ENCODE measurements at regions not wholly inside any gene's neighbourhood (a gene's known extent, or its start where the extent isn't known, plus 50 kb on each side); places are given as distances from the start of the nearest gene placed in this dataset.
"Not testable (repeated sequence)": the region's sequence is repeated elsewhere in the genome, so short reads cannot be mapped to it uniquely, and the experiment has no call there.

GRCh38 chr3:166519443-166519842, 682.2 kb upstream of the BCHE start:
- in situ Hi-C loops (cut with MboI; ENCODE audit: low sequenced_read_pairs in 4 of 4) (no loop called here), intact Hi-C loops (cut with DNase I; ENCODE audit: low total_unique reads) (no loop called here)
- Histone ChIP-seq H3K27ac (no peak overlapping the region), H3K27me3 (no peaks in the 10 kb centered on the region), H3K36me3 (no peaks in the 10 kb centered on the region), H3K4me3 (no peak overlapping the region), H3K9me3 (no peaks in the 10 kb centered on the region), H3K4me1 (no peaks in the 10 kb centered on the region)
- DNase-seq (no peak), ATAC-seq (no peak)
- TF ChIP-seq POLR2A (IDR thresholded peaks at IDR 0.05), result no peak
- TF ChIP-seq, protein P1, sequence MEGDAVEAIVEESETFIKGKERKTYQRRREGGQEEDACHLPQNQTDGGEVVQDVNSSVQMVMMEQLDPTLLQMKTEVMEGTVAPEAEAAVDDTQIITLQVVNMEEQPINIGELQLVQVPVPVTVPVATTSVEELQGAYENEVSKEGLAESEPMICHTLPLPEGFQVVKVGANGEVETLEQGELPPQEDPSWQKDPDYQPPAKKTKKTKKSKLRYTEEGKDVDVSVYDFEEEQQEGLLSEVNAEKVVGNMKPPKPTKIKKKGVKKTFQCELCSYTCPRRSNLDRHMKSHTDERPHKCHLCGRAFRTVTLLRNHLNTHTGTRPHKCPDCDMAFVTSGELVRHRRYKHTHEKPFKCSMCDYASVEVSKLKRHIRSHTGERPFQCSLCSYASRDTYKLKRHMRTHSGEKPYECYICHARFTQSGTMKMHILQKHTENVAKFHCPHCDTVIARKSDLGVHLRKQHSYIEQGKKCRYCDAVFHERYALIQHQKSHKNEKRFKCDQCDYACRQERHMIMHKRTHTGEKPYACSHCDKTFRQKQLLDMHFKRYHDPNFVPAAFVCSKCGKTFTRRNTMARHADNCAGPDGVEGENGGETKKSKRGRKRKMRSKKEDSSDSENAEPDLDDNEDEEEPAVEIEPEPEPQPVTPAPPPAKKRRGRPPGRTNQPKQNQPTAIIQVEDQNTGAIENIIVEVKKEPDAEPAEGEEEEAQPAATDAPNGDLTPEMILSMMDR (IDR thresholded peaks at IDR 0.05 in 4 of 5, conservative IDR thresholded peaks at IDR 0.05 in 1 of 5), result no peak

DNA sequence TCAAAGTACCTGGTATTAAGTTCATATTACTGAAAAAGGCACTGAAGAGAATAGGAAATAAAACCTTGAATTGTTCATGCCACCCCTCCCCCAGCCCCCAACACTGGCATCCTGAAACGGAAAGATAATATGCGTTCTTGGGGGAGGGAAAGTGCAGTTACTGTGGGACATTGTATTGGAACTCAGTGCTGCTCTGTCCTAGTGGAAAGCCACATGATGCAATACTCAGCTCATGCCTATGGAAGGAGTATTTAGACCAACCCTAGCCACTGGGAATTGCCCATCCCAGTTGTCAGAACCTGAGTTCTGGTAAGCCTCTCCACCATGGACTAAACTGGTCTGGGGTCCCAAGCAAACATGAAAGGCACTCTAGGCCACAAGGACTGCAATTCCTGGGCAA, 680.8 kb upstream of the BCHE start:
- ATAC-seq, result no peak
- H3K27me3 ChIP-seq, result no peaks in the 10 kb centered on the region
- intact Hi-C loops (cut with DNase I; ENCODE audit: low total_unique reads), result no loop called here
- H3K9me3 ChIP-seq, result no peaks in the 10 kb centered on the region
- DNase-seq, result no peak
- no peak overlapping the region for H3K27ac ChIP-seq
- H3K36me3 ChIP-seq, result no peaks in the 10 kb centered on the region
- TF ChIP-seq POLR2A (IDR thresholded peaks at IDR 0.05), result no peak
- TF ChIP-seq, protein P1 (IDR thresholded peaks at IDR 0.05 in 4 of 5, conservative IDR thresholded peaks at IDR 0.05 in 1 of 5), result no peak
- H3K4me3 ChIP-seq, result no peak overlapping the region
- in situ Hi-C loops (cut with MboI; ENCODE audit: low sequenced_read_pairs in 4 of 4), result no loop called here
- H3K4me1 ChIP-seq, result no peaks in the 10 kb centered on the region

GRCh38 chr3:166510382-166510781, 673.2 kb upstream of the BCHE start:
- no peak overlapping the region for H3K27ac ChIP-seq
- no peaks in the 10 kb centered on the region for H3K4me1 ChIP-seq
- TF ChIP-seq, protein P1 (IDR thresholded peaks at IDR 0.05 in 4 of 5, conservative IDR thresholded peaks at IDR 0.05 in 1 of 5), result no peak
- TF ChIP-seq POLR2A (IDR thresholded peaks at IDR 0.05), result no peak
- intact Hi-C loops (cut with DNase I; ENCODE audit: low total_unique reads), result no loop called here
- no peak for ATAC-seq
- in situ Hi-C loops (cut with MboI; ENCODE audit: low sequenced_read_pairs in 4 of 4), result no loop called here
- H3K27me3 ChIP-seq, result no peaks in the 10 kb centered on the region
- no peak for DNase-seq
- H3K36me3 ChIP-seq, result no peaks in the 10 kb centered on the region
- no peaks in the 10 kb centered on the region for H3K9me3 ChIP-seq
- H3K4me3 ChIP-seq, result no peak overlapping the region

GRCh38 chr3:166500420-166500819, 663.2 kb upstream of the BCHE start:
- H3K27me3 ChIP-seq; DNase-seq; H3K4me1 ChIP-seq; H3K9me3 ChIP-seq; ATAC-seq; H3K27ac ChIP-seq; H3K36me3 ChIP-seq; in situ Hi-C loops (cut with MboI; ENCODE audit: low sequenced_read_pairs in 4 of 4); H3K4me3 ChIP-seq; intact Hi-C loops (cut with DNase I; ENCODE audit: low total_unique reads): not testable (repeated sequence)

DNA sequence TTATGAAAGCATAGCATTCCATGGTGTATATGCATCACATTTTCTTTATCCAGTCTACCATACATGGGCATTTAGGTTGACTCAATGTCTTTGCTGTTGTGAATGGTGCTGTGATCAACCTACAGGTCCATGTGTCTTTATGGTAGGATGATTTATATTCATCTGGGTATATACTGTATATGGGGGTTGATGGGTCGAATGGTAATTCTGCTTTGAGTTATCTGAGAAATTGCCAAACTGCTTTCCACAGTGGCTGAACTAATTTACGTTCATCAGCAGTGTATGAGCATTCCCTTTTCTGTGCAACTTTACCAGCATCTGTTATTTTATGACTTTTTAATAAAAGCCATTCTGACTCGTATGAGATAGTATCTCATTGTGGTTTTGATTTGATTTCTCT, 662.4 kb upstream of the BCHE start:
- TF ChIP-seq, protein P1 (IDR thresholded peaks at IDR 0.05 in 4 of 5, conservative IDR thresholded peaks at IDR 0.05 in 1 of 5), result no peak
- no peak for TF ChIP-seq POLR2A (IDR thresholded peaks at IDR 0.05)
- intact Hi-C loops (cut with DNase I; ENCODE audit: low total_unique reads) (no loop called here), in situ Hi-C loops (cut with MboI; ENCODE audit: low sequenced_read_pairs in 4 of 4) (no loop called here)
- DNase-seq (no peak), ATAC-seq (no peak)
- H3K27me3 ChIP-seq, result no peaks in the 10 kb centered on the region
- no peaks in the 10 kb centered on the region for H3K9me3 ChIP-seq
- H3K27ac ChIP-seq, result no peak overlapping the region
- H3K36me3 ChIP-seq, result no peaks in the 10 kb centered on the region
- no peak overlapping the region for H3K4me3 ChIP-seq
- no peaks in the 10 kb centered on the region for H3K4me1 ChIP-seq

All from gastrocnemius medialis (tissue), 4 donors.